HepG2 (cell line): ENCODE measurements at regions not wholly inside any gene's neighbourhood (a gene's known extent, or its start where the extent isn't known, plus 50 kb on each side); places are given as distances from the start of the nearest gene placed in this dataset.

Experiments used
- CBFB ChIP-seq: sonication (generic); formaldehyde crosslinking; IDR thresholded peaks from 2 replicates; pipeline ENCODE4 v1.4.0; 2020; ENCODE audit warnings: missing genetic modification reagents
- ETV5 ChIP-seq: IDR thresholded peaks from 2 replicates; pipeline ENCODE4 v1.6.1; 2018; ENCODE audit warnings: missing biosample characterization, missing genetic modification reagents, inconsistent platforms, borderline replicate concordance
- FOXA1 ChIP-seq, 2 experiments: fragments of 450-650 bp in 1 of 2; sonication (generic) in 1 of 2; formaldehyde crosslinking in 1 of 2; IDR thresholded peaks; 2 replicates each; pipeline versions ENCODE4 v1.4.0 to v1.6.1; 2016 to 2020; ENCODE audit warnings: missing genetic modification reagents in 1 of 2
- FOXK2 ChIP-seq: fragments of 450-650 bp; IDR thresholded peaks from 2 replicates; pipeline ENCODE4 v1.6.1; 2016
- GATAD2A ChIP-seq: IDR thresholded peaks from 2 replicates; pipeline ENCODE4 v1.6.1; 2016
- HCFC1 ChIP-seq: fragments of 150-350 bp; IDR thresholded peaks from 2 replicates; pipeline ENCODE4 v1.6.1; 2014; ENCODE audit warnings: low read depth, low read length
- HES4 ChIP-seq: sonication (generic); formaldehyde crosslinking; IDR thresholded peaks from 2 replicates; pipeline ENCODE4 v1.9.0; 2021; ENCODE audit warnings: mild to moderate bottlenecking, missing genetic modification reagents, borderline replicate concordance
- HOXA3 ChIP-seq: sonication (generic); formaldehyde crosslinking; IDR thresholded peaks from 2 replicates; pipeline ENCODE4 v1.5.0; 2020; ENCODE audit warnings: missing genetic modification reagents
- HOXA9 ChIP-seq: sonication (generic); formaldehyde crosslinking; IDR thresholded peaks from 2 replicates; pipeline ENCODE4 v1.8.1; 2022; ENCODE audit warnings: missing genetic modification reagents, mild to moderate bottlenecking, moderate library complexity, borderline replicate concordance
- JUN ChIP-seq: sonication (generic); formaldehyde crosslinking; IDR thresholded peaks from 2 replicates; pipeline ENCODE4 v1.4.0; 2020; ENCODE audit warnings: mild to moderate bottlenecking, missing genetic modification reagents
- KLF16 ChIP-seq, 2 experiments: sonication (generic) in 1 of 2; formaldehyde crosslinking in 1 of 2; IDR thresholded peaks; 2 replicates each; pipeline versions ENCODE4 v1.6.1 to v1.8.0; 2016 to 2023; ENCODE audit warnings: missing genetic modification reagents in 2 of 2, missing compliant biosample characterization in 1 of 2
- KMT2A ChIP-seq: sonication (generic); formaldehyde crosslinking; IDR thresholded peaks from 2 replicates; pipeline ENCODE4 v1.4.0; 2020; ENCODE audit warnings: missing genetic modification reagents
- MEIS1 ChIP-seq: sonication (generic); formaldehyde crosslinking; IDR thresholded peaks from 2 replicates; pipeline ENCODE4 v1.9.0; 2021; ENCODE audit warnings: mild to moderate bottlenecking, missing genetic modification reagents, moderate library complexity, borderline replicate concordance
- NCOA5 ChIP-seq: sonication (generic); formaldehyde crosslinking; IDR thresholded peaks from 2 replicates; pipeline ENCODE4 v1.4.0; 2020; ENCODE audit warnings: missing genetic modification reagents
- PHF8 ChIP-seq: sonication (generic); formaldehyde crosslinking; IDR thresholded peaks from 2 replicates; pipeline ENCODE4 v1.5.0; 2020; ENCODE audit warnings: missing genetic modification reagents
- ZBTB1 ChIP-seq: sonication (generic); formaldehyde crosslinking; IDR thresholded peaks from 2 replicates; pipeline ENCODE4 v1.4.0; 2020; ENCODE audit warnings: missing genetic modification reagents, borderline replicate concordance
- ZBTB8A ChIP-seq: sonication (generic); formaldehyde crosslinking; IDR thresholded peaks from 2 replicates; pipeline ENCODE4 v1.4.0; 2020; ENCODE audit warnings: mild to moderate bottlenecking, low read depth, missing genetic modification reagents, borderline replicate concordance
- ZFX ChIP-seq: sonication (generic); formaldehyde crosslinking; IDR thresholded peaks from 2 replicates; pipeline ENCODE4 v1.4.0; 2020; ENCODE audit warnings: mild to moderate bottlenecking, low read depth, missing genetic modification reagents, moderate library complexity
- ZMYM4 ChIP-seq: sonication (generic); formaldehyde crosslinking; IDR thresholded peaks from 2 replicates; pipeline ENCODE4 v1.8.1; 2023; ENCODE audit warnings: mild to moderate bottlenecking, missing genetic modification reagents
- ZNF253 ChIP-seq: sonication (generic); formaldehyde crosslinking; IDR thresholded peaks from 2 replicates; pipeline ENCODE4 v1.8.0; 2022; ENCODE audit warnings: mild to moderate bottlenecking, missing genetic modification reagents, borderline replicate concordance
- ZNF343 ChIP-seq: sonication (generic); formaldehyde crosslinking; IDR thresholded peaks from 2 replicates; pipeline ENCODE4 v1.4.0; 2020; ENCODE audit warnings: mild to moderate bottlenecking, missing genetic modification reagents
- ZNF501 ChIP-seq: sonication (generic); formaldehyde crosslinking; IDR thresholded peaks from 2 replicates; pipeline ENCODE4 v1.5.1; 2020; ENCODE audit warnings: mild to moderate bottlenecking, moderate library complexity, missing genetic modification reagents
- ZNF746 ChIP-seq: sonication (generic); formaldehyde crosslinking; IDR thresholded peaks from 2 replicates; pipeline ENCODE4 v1.8.0; 2022; ENCODE audit warnings: mild to moderate bottlenecking, missing genetic modification reagents
- ZNF761 ChIP-seq: sonication (generic); formaldehyde crosslinking; conservative IDR thresholded peaks from 2 replicates; pipeline ENCODE4 v1.4.0; 2020; ENCODE audit warnings: mild to moderate bottlenecking, missing genetic modification reagents
- ZNF766 ChIP-seq: sonication (generic); formaldehyde crosslinking; IDR thresholded peaks from 2 replicates; pipeline ENCODE4 v1.5.0; 2020; ENCODE audit warnings: missing genetic modification reagents, borderline replicate concordance
- TF ChIP-seq, protein P1 (sequence below): sonication (generic); formaldehyde crosslinking; IDR thresholded peaks from 2 replicates; pipeline ENCODE4 v1.4.0; 2020; ENCODE audit warnings: missing genetic modification reagents
- TF ChIP-seq, protein P2 (sequence below): IDR thresholded peaks from 2 replicates; pipeline ENCODE4 v1.6.1; 2016; ENCODE audit warnings: mild to moderate bottlenecking
- TF ChIP-seq, protein P3 (sequence below): sonication (generic); formaldehyde crosslinking; IDR thresholded peaks from 2 replicates; pipeline ENCODE4 v1.5.1; 2020; ENCODE audit warnings: missing genetic modification reagents, mild to moderate bottlenecking, borderline replicate concordance

DNA sequence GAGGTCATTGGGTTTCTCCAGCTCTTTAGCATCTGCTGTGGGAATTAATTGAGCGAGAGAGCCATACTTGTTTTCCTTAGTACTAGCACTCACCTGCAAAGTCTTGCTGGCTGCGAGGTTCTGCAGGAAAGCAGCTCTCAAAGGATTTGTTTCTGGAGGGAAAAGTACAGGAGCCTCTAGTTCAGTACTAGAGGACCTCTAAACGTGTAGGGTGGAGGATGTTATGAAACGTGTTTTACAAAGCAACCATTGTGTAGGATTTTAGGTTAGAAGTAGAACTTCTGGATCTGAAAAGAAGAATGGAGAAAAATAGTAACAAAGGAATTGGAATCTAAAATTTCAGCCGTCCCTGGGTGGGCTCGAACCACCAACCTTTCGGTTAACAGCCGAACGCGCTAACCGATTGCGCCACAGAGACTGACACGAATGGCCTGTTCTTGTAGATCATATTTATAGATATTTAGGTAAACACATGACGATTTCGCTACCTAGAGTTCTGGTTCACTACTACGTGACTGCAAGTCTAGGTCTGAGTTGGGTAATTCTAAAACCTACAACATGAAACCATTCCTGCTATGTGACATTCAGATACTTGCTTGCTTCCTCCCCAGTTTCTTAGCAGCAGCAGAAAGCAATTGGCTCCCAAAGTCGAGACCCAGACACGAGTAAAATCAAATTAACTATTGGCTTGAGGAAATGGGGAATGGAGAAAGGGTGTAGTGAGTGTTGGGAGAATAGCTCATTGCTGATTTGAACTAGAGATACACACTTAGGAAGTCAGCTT is 60.2 kb upstream of the CFAP126 start (continued):
- TF ChIP-seq ETV5 (no peak), PHF8 (CRISPR knock-in tag) (no peak), ZBTB1 (CRISPR knock-in tag) (no peak), ZNF343 (no peak), ZNF766 (CRISPR knock-in tag) (no peak), KLF16 (CRISPR knock-in tag; IDR thresholded peaks at IDR 0.05) (peak in 1 of 2 experiments; percentile 77; a peak in 1 of 4 replicates), HOXA9 (CRISPR knock-in tag) (no peak), ZBTB8A (no peak), HOXA3 (peak; percentile 54; the same call in 1 of the 2 replicates), KMT2A (no peak), FOXA1 (IDR thresholded peaks at IDR 0.05) (no peak), FOXA1 (CRISPR knock-in tag; IDR thresholded peaks at IDR 0.05) (peak; percentile 83), JUN (no peak), HCFC1 (no peak), ZNF253 (CRISPR knock-in tag) (no peak), NCOA5 (CRISPR knock-in tag) (no peak), ZNF501 (CRISPR knock-in tag) (peak; percentile 19; the same call in 1 of the 2 replicates), FOXK2 (no peak), ZNF746 (no peak), ZFX (CRISPR knock-in tag) (peak; percentile 23; the same call in 1 of the 2 replicates), HES4 (CRISPR knock-in tag) (no peak), ZNF761 (0 out of 2 replicates have a peak, but pooled peaks have one; percentile 13), CBFB (CRISPR knock-in tag) (no peak), GATAD2A (peak; percentile 66), ZMYM4 (CRISPR knock-in tag) (0 out of 2 replicates have a peak, but pooled peaks have one; percentile 46), MEIS1 (CRISPR knock-in tag) (no peak)
- TF ChIP-seq, protein P1, sequence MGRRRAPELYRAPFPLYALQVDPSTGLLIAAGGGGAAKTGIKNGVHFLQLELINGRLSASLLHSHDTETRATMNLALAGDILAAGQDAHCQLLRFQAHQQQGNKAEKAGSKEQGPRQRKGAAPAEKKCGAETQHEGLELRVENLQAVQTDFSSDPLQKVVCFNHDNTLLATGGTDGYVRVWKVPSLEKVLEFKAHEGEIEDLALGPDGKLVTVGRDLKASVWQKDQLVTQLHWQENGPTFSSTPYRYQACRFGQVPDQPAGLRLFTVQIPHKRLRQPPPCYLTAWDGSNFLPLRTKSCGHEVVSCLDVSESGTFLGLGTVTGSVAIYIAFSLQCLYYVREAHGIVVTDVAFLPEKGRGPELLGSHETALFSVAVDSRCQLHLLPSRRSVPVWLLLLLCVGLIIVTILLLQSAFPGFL (CRISPR knock-in tag), result no peak
- TF ChIP-seq, protein P2, sequence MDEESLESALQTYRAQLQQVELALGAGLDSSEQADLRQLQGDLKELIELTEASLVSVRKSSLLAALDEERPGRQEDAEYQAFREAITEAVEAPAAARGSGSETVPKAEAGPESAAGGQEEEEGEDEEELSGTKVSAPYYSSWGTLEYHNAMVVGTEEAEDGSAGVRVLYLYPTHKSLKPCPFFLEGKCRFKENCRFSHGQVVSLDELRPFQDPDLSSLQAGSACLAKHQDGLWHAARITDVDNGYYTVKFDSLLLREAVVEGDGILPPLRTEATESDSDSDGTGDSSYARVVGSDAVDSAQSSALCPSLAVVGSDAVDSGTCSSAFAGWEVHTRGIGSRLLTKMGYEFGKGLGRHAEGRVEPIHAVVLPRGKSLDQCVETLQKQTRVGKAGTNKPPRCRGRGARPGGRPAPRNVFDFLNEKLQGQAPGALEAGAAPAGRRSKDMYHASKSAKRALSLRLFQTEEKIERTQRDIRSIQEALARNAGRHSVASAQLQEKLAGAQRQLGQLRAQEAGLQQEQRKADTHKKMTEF (CRISPR knock-in tag), result peak; percentile 77; the same call in 1 of the 2 replicates
- TF ChIP-seq, protein P3, sequence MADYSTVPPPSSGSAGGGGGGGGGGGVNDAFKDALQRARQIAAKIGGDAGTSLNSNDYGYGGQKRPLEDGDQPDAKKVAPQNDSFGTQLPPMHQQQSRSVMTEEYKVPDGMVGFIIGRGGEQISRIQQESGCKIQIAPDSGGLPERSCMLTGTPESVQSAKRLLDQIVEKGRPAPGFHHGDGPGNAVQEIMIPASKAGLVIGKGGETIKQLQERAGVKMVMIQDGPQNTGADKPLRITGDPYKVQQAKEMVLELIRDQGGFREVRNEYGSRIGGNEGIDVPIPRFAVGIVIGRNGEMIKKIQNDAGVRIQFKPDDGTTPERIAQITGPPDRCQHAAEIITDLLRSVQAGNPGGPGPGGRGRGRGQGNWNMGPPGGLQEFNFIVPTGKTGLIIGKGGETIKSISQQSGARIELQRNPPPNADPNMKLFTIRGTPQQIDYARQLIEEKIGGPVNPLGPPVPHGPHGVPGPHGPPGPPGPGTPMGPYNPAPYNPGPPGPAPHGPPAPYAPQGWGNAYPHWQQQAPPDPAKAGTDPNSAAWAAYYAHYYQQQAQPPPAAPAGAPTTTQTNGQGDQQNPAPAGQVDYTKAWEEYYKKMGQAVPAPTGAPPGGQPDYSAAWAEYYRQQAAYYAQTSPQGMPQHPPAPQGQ (CRISPR knock-in tag), result no peak
